MCF 10A (cell line): ENCODE measurements at regions not wholly inside any gene's neighbourhood (a gene's known extent, or its start where the extent isn't known, plus 50 kb on each side); places are given as distances from the start of the nearest gene placed in this dataset.

Experiments used
- BruUV-seq: library from RNA; stranded (reverse); fragments of 400-500 nt; replicated peaks from 2 replicates; lab custom pipeline; 2021; lab: Mats Ljungman, UMichigan
- CTCF ChIA-PET: fragments of 300-600 bp; sonication (Branson Sonifier 250); formaldehyde crosslinking; extraction: SDS; loops from one replicate; lab custom pipeline; 2021; ENCODE audit warnings: antibody characterized with exemption, inconsistent platforms; lab: Yijun Ruan, JAX
- POLR2A ChIA-PET: fragments of 300-600, 350-650 bp; sonication (Branson Sonifier 250); formaldehyde crosslinking; extraction: SDS; loops from one replicate; lab custom pipeline; 2020; ENCODE audit warnings: antibody characterized with exemption, inconsistent platforms; lab: Yijun Ruan, JAX
- DNase-seq: peaks from one replicate; pipeline ENCODE4 v3.0.0-alpha.2; 2018; ENCODE audit not compliant: unreplicated experiment
- H3K27ac Mint-ChIP-seq: one replicate; pipeline ENCODE4 v1.8.0; 2022; ENCODE audit warnings: mild to moderate bottlenecking, low read depth, mixed read lengths; ENCODE audit not compliant: unreplicated experiment
- H3K27me3 Mint-ChIP-seq: one replicate; pipeline ENCODE4 v1.8.0; 2022; ENCODE audit warnings: mixed read lengths; ENCODE audit not compliant: insufficient read depth, unreplicated experiment
- H3K36me3 Mint-ChIP-seq: one replicate; pipeline ENCODE4 v1.8.0; 2022; ENCODE audit warnings: mild to moderate bottlenecking, moderate library complexity, mixed read lengths; ENCODE audit not compliant: insufficient read depth, unreplicated experiment
- H3K4me1 Mint-ChIP-seq: one replicate; pipeline ENCODE4 v1.8.0; 2022; ENCODE audit warnings: mixed read lengths; ENCODE audit not compliant: insufficient read depth, unreplicated experiment
- H3K4me3 Mint-ChIP-seq: one replicate; pipeline ENCODE4 v1.8.0; 2022; ENCODE audit warnings: mild to moderate bottlenecking, moderate library complexity, mixed read lengths; ENCODE audit not compliant: unreplicated experiment
- H3K9me3 Mint-ChIP-seq: one replicate; pipeline ENCODE4 v1.8.0; 2022; ENCODE audit warnings: mixed read lengths; ENCODE audit not compliant: unreplicated experiment
- CTCF ChIP-seq: fragments of 200-600 bp; IDR thresholded peaks from one replicate; pipeline ENCODE4 v1.8.0; 2022; ENCODE audit warnings: antibody characterized with exemption, mild to moderate bottlenecking; ENCODE audit not compliant: unreplicated experiment
- intact Hi-C: fragments of 100-400 bp; cut with micrococcal nuclease; formaldehyde crosslinking; loops from 2 replicates; pipeline ENCODE4 v1.14.1; 2022

GRCh38 chr14:53608369-53608768 lies 348.3 kb downstream of the BMP4 start:
- TF ChIP-seq CTCF: no peak
- intact Hi-C loops: no loop called here
- Mint-ChIP-seq H3K27ac (peak overlapping the region; percentile 46), H3K9me3 (no peaks in the 10 kb centered on the region), H3K36me3 (no peaks in the 10 kb centered on the region), H3K27me3 (no peaks in the 10 kb centered on the region), H3K4me3 (no peak overlapping the region), H3K4me1 (peaks cover 21% of the 10 kb centered on the region)
- no TSS peak for BruUV-seq
- CTCF ChIA-PET: interaction anchor here (0.6 kb wide), 1 partner anchor 87 kb away, joined by 4 read pairs; no protein-coding TSS in a partner anchor
- POLR2A ChIA-PET: interaction anchor here (0.9 to 1.4 kb wide), 3 partner anchors 11 to 345 kb away, joined by 3 to 5 read pairs (median 4); no protein-coding TSS in a partner anchor
- peak; percentile 80 for DNase-seq

- H3K4me1 Mint-ChIP-seq: peaks cover 25% of the 10 kb centered on the region
- H3K27me3 Mint-ChIP-seq: no peaks in the 10 kb centered on the region
- DNase-seq: no peak
- H3K36me3 Mint-ChIP-seq: no peaks in the 10 kb centered on the region
- H3K9me3 Mint-ChIP-seq: no peaks in the 10 kb centered on the region
- intact Hi-C loops: no loop called here
- POLR2A ChIA-PET: interaction anchor here (0.9 kb wide), 1 partner anchor 90 kb away, joined by 3 read pairs; no protein-coding TSS in a partner anchor
- no peak overlapping the region for H3K27ac Mint-ChIP-seq
- CTCF ChIA-PET: interaction anchor here (0.8 to 1.5 kb wide), 3 partner anchors 66 to 664 kb away, joined by 3 to 6 read pairs (median 3); no protein-coding TSS in a partner anchor
- no peak overlapping the region for H3K4me3 Mint-ChIP-seq
- no TSS peak for BruUV-seq
- no peak for TF ChIP-seq CTCF
These were observed 350.4 kb downstream of the BMP4 start for GRCh38 chr14:53606203-53606602.

GRCh38 chr14:53605562-53605961 lies 351.1 kb downstream of the BMP4 start:
- Mint-ChIP-seq H3K9me3 (no peaks in the 10 kb centered on the region), H3K27ac (no peak overlapping the region), H3K27me3 (no peaks in the 10 kb centered on the region), H3K4me1 (peaks cover 25% of the 10 kb centered on the region), H3K36me3 (no peaks in the 10 kb centered on the region), H3K4me3 (no peak overlapping the region)
- intact Hi-C loops: no loop called here
- no TSS peak for BruUV-seq
- ChIA-PET POLR2A (interaction anchor here (0.7 to 0.9 kb wide), 3 partner anchors 8 to 91 kb away, joined by 3 read pairs; no protein-coding TSS in a partner anchor), CTCF (interaction anchor here (0.8 kb wide), 1 partner anchor 665 kb away, joined by 3 read pairs; no protein-coding TSS in a partner anchor)
- no peak for DNase-seq
- no peak for TF ChIP-seq CTCF

- ChIA-PET POLR2A (no interaction called here), CTCF (no interaction called here)
- intact Hi-C loops: no loop called here
- Mint-ChIP-seq H3K9me3 (no peaks in the 10 kb centered on the region), H3K4me3 (no peak overlapping the region), H3K4me1 (peaks cover 20% of the 10 kb centered on the region), H3K36me3 (no peaks in the 10 kb centered on the region), H3K27ac (no peak overlapping the region), H3K27me3 (no peaks in the 10 kb centered on the region)
- no peak for TF ChIP-seq CTCF
- no TSS peak for BruUV-seq
- DNase-seq: no peak
These were observed 352.6 kb downstream of the BMP4 start for GRCh38 chr14:53603994-53604393.
